ENCODE measurements at regions not wholly inside any gene's neighbourhood (a gene's known extent, or its start where the extent isn't known, plus 50 kb on each side); places are given as distances from the start of the nearest gene placed in this dataset.

GRCh38 chr1:29836651-29837646, 600.6 kb downstream of the PTPRU start:
- TF ChIP-seq, protein P1, sequence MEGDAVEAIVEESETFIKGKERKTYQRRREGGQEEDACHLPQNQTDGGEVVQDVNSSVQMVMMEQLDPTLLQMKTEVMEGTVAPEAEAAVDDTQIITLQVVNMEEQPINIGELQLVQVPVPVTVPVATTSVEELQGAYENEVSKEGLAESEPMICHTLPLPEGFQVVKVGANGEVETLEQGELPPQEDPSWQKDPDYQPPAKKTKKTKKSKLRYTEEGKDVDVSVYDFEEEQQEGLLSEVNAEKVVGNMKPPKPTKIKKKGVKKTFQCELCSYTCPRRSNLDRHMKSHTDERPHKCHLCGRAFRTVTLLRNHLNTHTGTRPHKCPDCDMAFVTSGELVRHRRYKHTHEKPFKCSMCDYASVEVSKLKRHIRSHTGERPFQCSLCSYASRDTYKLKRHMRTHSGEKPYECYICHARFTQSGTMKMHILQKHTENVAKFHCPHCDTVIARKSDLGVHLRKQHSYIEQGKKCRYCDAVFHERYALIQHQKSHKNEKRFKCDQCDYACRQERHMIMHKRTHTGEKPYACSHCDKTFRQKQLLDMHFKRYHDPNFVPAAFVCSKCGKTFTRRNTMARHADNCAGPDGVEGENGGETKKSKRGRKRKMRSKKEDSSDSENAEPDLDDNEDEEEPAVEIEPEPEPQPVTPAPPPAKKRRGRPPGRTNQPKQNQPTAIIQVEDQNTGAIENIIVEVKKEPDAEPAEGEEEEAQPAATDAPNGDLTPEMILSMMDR (IDR thresholded peaks at IDR 0.05): no peak
- TF ChIP-seq EZH2 (IDR thresholded peaks at IDR 0.05) (no peak), EZH2phosphoT487 (IDR thresholded peaks at IDR 0.05) (no peak)

Measured in neural progenitor cell (in vitro differentiated cells).